ENCODE measurements at regions not wholly inside any gene's neighbourhood (a gene's known extent, or its start where the extent isn't known, plus 50 kb on each side); places are given as distances from the start of the nearest gene placed in this dataset.
A peak's percentile ranks its signal among the peaks of the same experiment; 100 is the strongest.
"Not testable (repeated sequence)": the region's sequence is repeated elsewhere in the genome, so short reads cannot be mapped to it uniquely, and the experiment has no call there.

GRCh38 chr9:85322592-85322991, 419.2 kb downstream of the AGTPBP1 start:
- FAIRE-seq, result no peak

DNA sequence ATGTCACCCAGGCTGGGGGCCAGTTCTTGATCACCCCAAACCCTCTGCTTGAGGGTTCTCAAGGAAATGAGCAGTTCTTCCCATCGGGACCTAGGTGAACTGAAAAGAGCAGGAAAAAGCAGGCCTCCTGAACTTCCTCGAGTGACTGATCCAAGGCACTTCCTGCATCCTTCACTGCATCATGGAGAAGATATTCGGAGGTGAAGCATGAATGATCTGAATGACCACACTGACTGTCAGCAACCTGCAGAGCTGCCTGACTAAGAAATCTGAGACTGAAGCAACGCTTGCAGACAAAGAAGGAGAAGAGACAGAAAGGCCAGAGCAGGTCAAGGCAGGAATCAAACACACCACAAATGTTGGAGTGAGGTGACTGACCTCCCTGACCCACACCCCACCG, 420.2 kb downstream of the AGTPBP1 start:
- no peak for FAIRE-seq

GRCh38 chr9:85319936-85320656, 421.7 kb downstream of the AGTPBP1 start:
- no peak for FAIRE-seq

GRCh38 chr9:85315535-85315934, 426.2 kb downstream of the AGTPBP1 start:
- not testable (repeated sequence) for FAIRE-seq

- no peak for FAIRE-seq
Measured at GRCh38 chr9:85310573-85310972, 431.2 kb downstream of the AGTPBP1 start.

DNA sequence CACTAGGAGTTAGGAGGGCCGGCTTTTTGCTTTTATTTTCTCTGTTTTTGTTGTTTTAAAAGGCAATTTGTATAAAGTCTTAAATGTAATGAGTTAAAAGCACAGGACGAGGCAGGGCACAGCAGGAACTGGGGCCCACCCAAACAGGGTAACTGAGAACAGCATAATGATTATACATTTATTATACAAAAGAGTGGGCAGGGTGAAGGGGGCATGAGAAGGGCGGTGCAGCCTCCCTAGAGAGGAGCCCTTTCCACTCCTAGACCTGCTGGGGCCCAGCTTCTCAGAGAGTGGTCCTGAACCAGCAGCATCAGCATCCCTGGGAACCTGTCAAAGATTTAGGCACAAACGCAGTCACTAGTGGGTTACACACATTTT, 438.0 kb downstream of the AGTPBP1 start:
- FAIRE-seq, result no peak

GRCh38 chr9:85302938-85303756, 438.6 kb downstream of the AGTPBP1 start:
- no peak for FAIRE-seq

DNA sequence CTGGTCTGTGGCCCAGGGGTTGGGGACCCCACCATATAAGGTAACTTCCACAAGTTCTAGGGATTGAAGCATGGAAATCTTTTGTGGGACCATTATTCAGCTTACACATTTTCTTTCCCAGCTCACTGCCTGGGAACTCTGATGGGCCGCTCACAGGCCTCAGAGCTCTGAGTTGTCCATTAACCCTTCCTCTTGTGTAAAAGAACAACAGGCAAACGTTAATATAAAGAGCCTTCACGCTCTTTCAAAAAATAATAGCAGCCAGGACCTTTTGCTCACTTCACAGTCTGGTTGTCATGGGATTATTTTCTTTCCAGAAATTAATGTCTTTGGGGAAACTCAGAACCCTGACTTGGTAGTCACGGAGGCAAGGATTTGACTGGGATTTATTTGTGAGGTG, 443.3 kb downstream of the AGTPBP1 start:
- FAIRE-seq, result no peak

GRCh38 chr9:85295244-85295643, 446.5 kb downstream of the AGTPBP1 start:
- not testable (repeated sequence) for FAIRE-seq

DNA sequence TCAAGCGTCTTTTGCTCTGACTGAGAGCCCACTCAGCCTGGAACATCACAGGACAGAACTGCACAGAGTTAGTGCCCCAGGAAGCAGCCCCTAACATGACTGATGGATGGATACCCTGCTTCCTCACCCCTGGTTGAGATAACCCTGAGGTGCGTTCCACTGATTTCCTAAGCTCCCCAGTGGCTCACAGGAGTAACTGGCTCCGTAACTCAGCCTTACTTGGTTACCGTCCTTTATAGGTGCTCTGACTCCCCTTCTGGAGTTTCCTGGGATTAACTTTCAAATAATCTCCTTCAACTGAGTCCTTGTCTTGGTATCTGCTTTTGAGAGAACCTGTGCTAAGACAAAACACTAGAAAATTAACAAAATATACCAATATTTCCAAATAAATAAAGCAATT, 449.5 kb downstream of the AGTPBP1 start:
- no peak for FAIRE-seq

- FAIRE-seq, result no peak
Measured at GRCh38 chr9:85291266-85291665, 450.5 kb downstream of the AGTPBP1 start.

GRCh38 chr9:85290019-85290418, 451.7 kb downstream of the AGTPBP1 start:
- no peak for FAIRE-seq

GRCh38 chr9:85289142-85289541, 452.6 kb downstream of the AGTPBP1 start:
- no peak for FAIRE-seq

DNA sequence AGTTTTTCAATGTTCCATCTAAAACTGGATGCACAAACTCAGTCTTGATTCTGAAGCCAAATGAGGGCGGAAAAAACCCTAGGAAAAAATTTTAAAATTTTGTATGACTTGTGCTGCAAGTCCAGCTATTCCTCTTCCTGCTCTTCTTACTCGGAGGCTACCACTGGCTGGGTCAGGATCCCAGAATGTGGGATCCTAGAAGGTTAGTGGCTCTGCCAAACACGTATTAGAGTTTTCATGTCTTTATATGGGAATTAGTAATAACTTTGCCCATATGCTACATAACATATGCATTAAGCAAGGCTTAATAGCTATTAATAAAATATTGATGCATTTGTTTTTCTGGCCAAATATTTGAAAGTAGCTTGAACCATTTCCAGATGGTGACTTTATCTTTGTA, 458.3 kb downstream of the AGTPBP1 start:
- no peak for FAIRE-seq

- no peak for FAIRE-seq
Measured at GRCh38 chr9:85278769-85279168, 463.0 kb downstream of the AGTPBP1 start.

GRCh38 chr9:85276741-85277140, 465.0 kb downstream of the AGTPBP1 start:
- no peak for FAIRE-seq

DNA sequence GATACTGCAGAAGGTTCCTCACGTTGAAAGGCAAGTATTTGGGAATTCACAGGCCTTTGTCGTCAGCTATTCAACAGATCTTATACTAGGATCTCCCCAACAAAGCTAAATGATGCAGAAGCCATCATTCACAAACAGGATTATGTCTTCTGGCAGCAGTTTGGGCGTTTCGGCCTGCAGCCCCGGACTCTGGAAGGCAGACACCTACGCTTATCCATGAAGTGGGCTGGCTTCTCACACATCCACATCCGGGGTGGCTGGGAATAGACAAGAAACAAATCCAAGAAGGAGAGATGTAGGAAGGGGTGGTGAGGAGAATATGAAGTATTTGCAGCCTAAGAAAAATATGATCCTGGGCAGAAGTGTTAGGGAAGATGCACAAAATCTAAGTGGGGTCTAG, 471.9 kb downstream of the AGTPBP1 start:
- no peak for FAIRE-seq

DNA sequence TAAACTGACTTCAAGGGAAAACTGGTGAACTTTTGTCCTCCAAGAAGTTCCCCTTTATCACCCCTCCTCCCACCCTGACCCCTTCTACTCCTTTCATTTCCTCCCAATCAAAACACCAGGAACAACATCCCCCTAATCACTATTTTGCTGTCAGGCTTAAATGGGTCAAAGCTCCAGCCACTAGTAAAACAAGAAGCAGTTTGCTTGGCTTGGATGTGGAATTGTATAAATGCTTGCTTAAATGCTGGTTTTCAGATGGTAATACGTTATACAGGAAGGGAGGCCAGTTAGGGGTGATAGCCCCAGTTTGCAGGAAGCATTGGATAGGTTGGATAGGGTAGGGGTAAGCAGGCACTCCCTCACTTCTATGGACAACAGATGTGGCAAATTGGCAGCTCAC, 473.6 kb downstream of the AGTPBP1 start:
- no peak for FAIRE-seq

- FAIRE-seq, result no peak
Measured at GRCh38 chr9:85264695-85265094, 477.1 kb downstream of the AGTPBP1 start.

GRCh38 chr9:85263288-85263687, 478.5 kb downstream of the AGTPBP1 start:
- no peak for FAIRE-seq

- no peak for FAIRE-seq
Measured at GRCh38 chr9:85262333-85262732, 479.4 kb downstream of the AGTPBP1 start.

DNA sequence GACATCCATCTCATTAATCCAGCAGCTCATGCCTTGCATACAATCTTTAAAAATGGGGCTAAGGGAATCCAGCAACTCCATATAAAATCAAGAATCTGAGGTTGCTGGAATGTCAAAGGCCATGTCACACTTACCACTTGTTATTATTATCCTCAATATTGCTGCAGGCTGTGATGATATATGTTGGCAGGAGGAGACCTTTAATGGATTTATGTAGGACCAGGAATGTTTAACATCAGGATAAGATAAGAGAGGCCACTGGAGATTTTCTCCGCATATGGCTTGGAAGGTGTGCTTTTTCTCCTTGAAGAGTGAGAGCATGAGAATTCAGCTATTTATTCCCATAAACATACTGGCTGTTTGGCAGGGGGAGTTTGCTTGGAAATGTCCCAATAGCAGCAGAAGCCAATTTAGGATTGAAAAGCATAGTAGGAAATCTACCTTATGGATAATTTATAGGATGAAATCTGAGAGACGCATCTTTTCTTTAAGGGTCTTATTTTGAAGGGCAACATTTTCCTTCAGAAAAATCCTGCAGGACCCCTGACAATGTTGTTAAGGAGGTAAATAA, 481.4 kb downstream of the AGTPBP1 start:
- no peak for FAIRE-seq

DNA sequence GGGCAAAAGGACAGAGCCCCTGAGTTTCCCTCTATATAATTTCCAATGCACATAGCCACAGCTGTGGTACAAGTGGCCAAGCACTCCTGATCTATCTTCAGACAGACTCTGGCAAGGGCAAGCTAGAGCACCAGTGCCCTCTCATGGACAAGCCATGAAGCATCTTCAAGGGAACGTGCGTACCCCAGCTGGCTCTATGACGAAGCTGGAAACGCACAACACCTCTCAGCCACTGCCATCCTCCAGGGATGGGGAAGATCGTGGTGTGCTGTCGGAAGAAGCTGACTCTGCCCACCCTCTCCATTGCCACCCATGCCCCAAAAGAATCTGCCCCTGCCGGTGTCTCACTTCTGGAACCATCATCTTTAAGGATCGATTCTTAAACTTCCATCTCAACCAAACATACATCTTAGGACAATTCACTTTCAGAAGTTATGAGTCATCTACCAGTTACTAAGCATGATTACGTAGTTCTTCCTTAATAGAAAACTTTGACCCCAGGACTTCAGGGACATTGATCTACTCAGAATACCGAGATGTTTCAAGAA, 482.9 kb downstream of the AGTPBP1 start:
- peak; percentile 91 for FAIRE-seq

- FAIRE-seq, result no peak
Measured at GRCh38 chr9:85258236-85258635, 483.5 kb downstream of the AGTPBP1 start.
